ENCODE measurements at regions not wholly inside any gene's neighbourhood (a gene's known extent, or its start where the extent isn't known, plus 50 kb on each side); places are given as distances from the start of the nearest gene placed in this dataset.
"Not testable (repeated sequence)": the region's sequence is repeated elsewhere in the genome, so short reads cannot be mapped to it uniquely, and the experiment has no call there.

GRCh38 chr1:245060684-245061374, 94.0 kb upstream of the KIF26B start:
- TF ChIP-seq ZFX (IDR thresholded peaks at IDR 0.05), result no peak
- H3K27ac ChIP-seq, result no peak overlapping the region

DNA sequence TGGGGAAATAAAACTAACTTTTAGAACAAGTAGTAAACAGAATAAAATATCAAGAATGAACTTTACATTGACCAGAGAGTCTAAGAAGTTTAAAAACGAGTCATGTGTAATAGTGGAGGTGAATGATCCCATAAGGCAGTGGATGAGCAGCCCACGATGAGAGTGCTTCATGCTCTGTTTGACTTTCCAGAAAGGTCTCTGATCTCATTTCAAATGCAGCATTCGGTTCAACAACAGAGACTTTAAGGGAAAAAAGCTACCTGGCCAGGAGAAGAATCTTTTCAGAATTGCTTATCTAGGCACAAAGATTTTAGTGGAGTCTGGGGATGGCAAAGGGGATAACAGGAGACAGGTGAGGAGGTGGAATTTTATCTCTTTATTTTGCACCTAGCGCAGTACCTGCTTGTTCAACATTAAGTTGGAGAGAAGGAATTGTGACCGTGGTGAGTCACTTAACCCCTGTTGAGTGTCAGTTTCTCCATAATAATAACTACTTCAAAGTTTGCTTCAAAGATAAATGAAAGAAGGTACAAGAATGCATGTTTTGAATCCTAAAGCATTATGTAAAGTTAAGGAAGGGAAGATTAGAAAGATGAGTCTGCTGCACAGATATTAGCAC, 94.9 kb upstream of the KIF26B start:
- no peak for TF ChIP-seq ZFX (IDR thresholded peaks at IDR 0.05)
- no peak for TF ChIP-seq CTCF (conservative IDR thresholded peaks at IDR 0.05)

DNA sequence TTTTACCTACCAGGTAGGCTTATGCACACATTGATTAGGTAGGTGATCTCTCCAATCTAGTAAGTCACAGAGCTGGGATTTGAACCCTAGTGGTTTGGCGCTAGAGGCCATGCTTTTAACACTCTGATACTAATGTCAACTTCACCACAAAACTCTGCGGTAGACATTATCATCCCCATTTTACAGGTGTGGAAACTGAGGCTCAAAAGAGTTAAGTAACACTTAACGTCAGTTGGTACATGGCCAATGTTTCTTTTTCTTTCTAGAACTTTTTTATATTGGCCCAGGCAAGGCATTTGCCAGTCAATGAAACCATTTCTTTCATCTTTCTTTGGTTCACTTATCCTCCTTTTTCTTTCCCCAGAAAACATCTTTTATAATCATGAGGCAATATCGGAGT, 95.9 kb upstream of the KIF26B start:
- TF ChIP-seq ZFX (IDR thresholded peaks at IDR 0.05) (no peak), CTCF (conservative IDR thresholded peaks at IDR 0.05) (no peak)
- no peak overlapping the region for H3K27ac ChIP-seq

More for the DNA sequence above, 94.9 kb upstream of the KIF26B start:
- H3K27ac ChIP-seq, result no peak overlapping the region

GRCh38 chr1:245058436-245058835, 96.3 kb upstream of the KIF26B start:
- TF ChIP-seq ZFX (IDR thresholded peaks at IDR 0.05) (no peak), CTCF (conservative IDR thresholded peaks at IDR 0.05) (no peak)
- H3K27ac ChIP-seq, result no peak overlapping the region

GRCh38 chr1:245056913-245057312, 97.9 kb upstream of the KIF26B start:
- no peak overlapping the region for H3K27ac ChIP-seq
- TF ChIP-seq ZFX (IDR thresholded peaks at IDR 0.05) (no peak), CTCF (conservative IDR thresholded peaks at IDR 0.05) (no peak)

GRCh38 chr1:245056296-245056695, 98.5 kb upstream of the KIF26B start:
- H3K27ac ChIP-seq, result not testable (repeated sequence)

DNA sequence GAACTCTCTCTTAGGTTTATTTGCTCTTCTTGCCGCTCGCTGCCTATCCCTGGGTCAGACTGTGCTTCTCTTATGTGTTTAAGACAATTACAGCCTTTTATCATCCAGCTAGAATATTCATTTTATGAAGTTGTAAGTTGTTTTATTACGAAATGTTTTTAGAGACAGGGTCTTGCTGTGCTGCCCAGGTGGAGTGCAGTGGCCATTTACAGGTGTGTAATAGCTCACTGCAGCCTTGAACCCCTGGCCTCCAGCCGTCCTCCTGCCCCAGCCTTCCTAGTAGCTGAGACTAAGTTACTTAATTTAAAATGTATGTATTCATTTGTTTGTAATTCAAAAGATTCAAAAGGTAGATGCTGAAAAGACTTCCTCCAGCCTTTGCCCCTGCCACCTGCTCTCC, 99.0 kb upstream of the KIF26B start:
- H3K27ac ChIP-seq, result no peak overlapping the region
- TF ChIP-seq CTCF (conservative IDR thresholded peaks at IDR 0.05), result no peak
- TF ChIP-seq ZFX (IDR thresholded peaks at IDR 0.05), result no peak

DNA sequence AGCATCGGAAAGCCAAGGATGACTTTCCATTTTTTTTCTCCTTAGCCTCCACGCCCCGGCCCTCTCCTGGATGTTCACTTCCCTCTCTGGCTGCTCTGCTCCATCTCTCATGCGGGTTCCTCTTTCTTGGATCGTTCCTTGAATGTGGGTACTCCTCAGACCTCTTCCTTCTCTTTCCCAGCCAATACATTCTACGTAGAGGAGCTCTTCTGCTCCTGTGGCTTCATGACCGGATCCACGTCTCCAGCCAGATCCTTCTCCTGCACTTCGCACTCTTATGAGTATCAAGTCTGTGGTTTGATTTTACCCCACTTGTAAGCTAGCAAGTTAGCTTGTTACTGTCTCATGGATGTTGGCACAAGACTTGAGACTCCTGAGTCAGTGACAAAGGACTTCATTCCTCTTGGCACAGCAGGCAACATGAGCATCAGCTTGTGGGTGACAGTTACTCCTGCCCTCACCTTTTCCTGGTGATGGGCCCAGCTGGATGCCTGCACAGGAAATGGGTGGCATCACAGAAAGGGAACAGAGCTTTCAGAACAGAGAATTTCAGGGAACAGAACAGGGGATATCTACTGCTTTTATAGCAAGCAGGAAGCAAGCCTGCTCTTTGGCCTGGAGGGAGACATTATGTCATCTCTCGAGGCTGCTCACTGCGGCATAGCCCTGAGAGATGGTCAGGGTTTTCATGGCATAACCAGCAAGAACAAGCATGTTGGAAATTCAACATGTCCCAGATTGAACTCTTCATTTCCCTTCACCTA, 100.1 kb upstream of the KIF26B start:
- no peak overlapping the region for H3K27ac ChIP-seq
- no peak for TF ChIP-seq CTCF (conservative IDR thresholded peaks at IDR 0.05)
- TF ChIP-seq ZFX (IDR thresholded peaks at IDR 0.05), result no peak

All from C4-2B (cell line).